HCT116 (cell line): ENCODE measurements at regions not wholly inside any gene's neighbourhood (a gene's known extent, or its start where the extent isn't known, plus 50 kb on each side); places are given as distances from the start of the nearest gene placed in this dataset.

Experiments used
- ATAC-seq: fragments of 200-7000 bp; cut with Tn5 transposase; 2 replicates; pipeline ENCODE4 v1.9.1; 2020; ENCODE audit warnings: mild to moderate bottlenecking, moderate library complexity
- BruUV-seq: library from RNA; stranded (reverse); fragments of 400-500 nt; replicated peaks from 2 replicates; lab custom pipeline; 2021; lab: Mats Ljungman, UMichigan
- CTCF ChIA-PET: fragments of 300-600 bp; sonication (Branson Sonifier 250); formaldehyde crosslinking; loops from one replicate; lab custom pipeline; 2021; ENCODE audit warnings: antibody characterized with exemption; lab: Charles Lee
- POLR2A ChIA-PET: fragments of 300-600, 350-600 bp; sonication (Branson Sonifier 250); formaldehyde crosslinking; loops from one replicate; lab custom pipeline; 2021; ENCODE audit warnings: antibody characterized with exemption; lab: Charles Lee
- RAD21 ChIA-PET, 2 experiments: fragments of 300-600 bp; sonication (Branson Sonifier 250); formaldehyde crosslinking; loops; one replicate each; lab custom pipeline; 2023; ENCODE audit warnings: low total read pairs in 2 of 2; ENCODE audit not compliant: uncharacterized antibody in 2 of 2, unreplicated experiment in 2 of 2, low non-redundant PET in 1 of 2; lab: Charles Lee
- DNase-seq: peaks from one replicate; pipeline ENCODE4 v3.0.0-alpha.2; 2010; ENCODE audit warnings: low read depth, low spot score
- H2AFZ ChIP-seq: fragments of 200-600 bp; shearing (Covaris generic), sonication (generic); 2 replicates; pipeline ENCODE4 v1.6.1; 2017; ENCODE audit warnings: low read depth, mixed run types, mixed read lengths, antibody characterized with exemption, low read length; ENCODE audit not compliant: poor library complexity, severe bottlenecking
- H3K27ac ChIP-seq: 2 replicates; pipeline ENCODE4 v1.5.1; 2012; ENCODE audit warnings: low read depth, low read length
- H3K27me3 ChIP-seq: fragments of 200-600 bp; sonication (generic); 2 replicates; pipeline ENCODE4 v1.6.1; 2016; ENCODE audit warnings: mixed run types, low read length, mixed read lengths; ENCODE audit not compliant: insufficient read depth
- H3K36me3 ChIP-seq, 2 experiments: fragments of 200-500 bp in 1 of 2; fragments of 200-600 bp in 1 of 2; sonication (Bioruptor generic) in 1 of 2; sonication (generic) in 1 of 2; 2 replicates each; pipeline versions ENCODE4 v1.5.1 to v1.6.1; 2014 to 2016; ENCODE audit warnings: low read length in 2 of 2, inconsistent platforms in 1 of 2, mixed read lengths in 1 of 2, mixed run types in 1 of 2; ENCODE audit not compliant: insufficient read depth in 2 of 2, control insufficient read depth in 1 of 2
- H3K4me1 ChIP-seq, 2 experiments: fragments of 200-600 bp in 1 of 2; sonication (generic) in 1 of 2; 2 replicates each; pipeline versions ENCODE4 v1.5.1 to v1.6.1; 2012 to 2017; ENCODE audit warnings: low read length in 2 of 2, inconsistent platforms in 1 of 2, mild to moderate bottlenecking in 1 of 2, mixed read lengths in 1 of 2, mixed run types in 1 of 2, moderate library complexity in 1 of 2; ENCODE audit not compliant: insufficient read depth in 2 of 2, control insufficient read depth in 1 of 2
- H3K4me2 ChIP-seq: fragments of 200-600 bp; sonication (generic); 2 replicates; pipeline ENCODE4 v1.6.1; 2017; ENCODE audit warnings: mixed run types, low read length, mixed read lengths
- H3K4me3 ChIP-seq, 2 experiments: fragments of 200-600 bp in 1 of 2; sonication (generic) in 1 of 2; replicated peaks in 1 of 2; 2 replicates each; pipeline ENCODE4 v1.5.1; 2011 to 2016; ENCODE audit warnings: low read length in 2 of 2, control low read depth in 1 of 2, low read depth in 1 of 2, mild to moderate bottlenecking in 1 of 2, mixed read lengths in 1 of 2, mixed run types in 1 of 2
- H3K79me2 ChIP-seq: fragments of 200-600 bp; sonication (generic); 2 replicates; pipeline ENCODE4 v1.6.1; 2017; ENCODE audit warnings: mild to moderate bottlenecking, mixed run types, low read length, moderate library complexity, mixed read lengths; ENCODE audit not compliant: insufficient read depth
- H3K9ac ChIP-seq: fragments of 200-600 bp; sonication (generic); 2 replicates; pipeline ENCODE4 v1.6.1; 2016; ENCODE audit warnings: low read length, mixed read lengths
- H3K9me2 ChIP-seq: fragments of 200-600 bp; sonication (generic), shearing (Covaris generic); 2 replicates; pipeline ENCODE4 v1.6.1; 2017; ENCODE audit warnings: mixed run types, mild to moderate bottlenecking, moderate library complexity; ENCODE audit not compliant: insufficient read depth
- H3K9me3 ChIP-seq, 2 experiments: fragments of 200-500 bp in 1 of 2; fragments of 200-600 bp in 1 of 2; sonication (Bioruptor generic) in 1 of 2; sonication (generic) in 1 of 2; 2 replicates each; pipeline ENCODE4 v1.6.1; 2014 to 2017; ENCODE audit warnings: low read length in 2 of 2, mixed read lengths in 2 of 2, inconsistent platforms in 1 of 2, low read depth in 1 of 2, mild to moderate bottlenecking in 1 of 2, mixed run types in 1 of 2, moderate library complexity in 1 of 2; ENCODE audit not compliant: control insufficient read depth in 1 of 2, insufficient read depth in 1 of 2
- H4K20me1 ChIP-seq: fragments of 200-600 bp; sonication (generic), shearing (Covaris generic); 2 replicates; pipeline ENCODE4 v1.6.1; 2017; ENCODE audit warnings: mixed run types, mild to moderate bottlenecking, moderate library complexity; ENCODE audit not compliant: insufficient read depth
- ATF3 ChIP-seq: IDR thresholded peaks from 2 replicates; pipeline ENCODE4 v1.6.1; 2012
- CEBPB ChIP-seq: IDR thresholded peaks from 2 replicates; pipeline ENCODE4 v1.6.1; 2012; ENCODE audit warnings: low read depth
- ELF1 ChIP-seq: IDR thresholded peaks from 2 replicates; pipeline ENCODE4 v1.6.1; 2012; ENCODE audit warnings: low read depth, borderline replicate concordance
- EZH2 ChIP-seq: fragments of 200-600 bp; sonication (generic); IDR thresholded peaks from 2 replicates; pipeline ENCODE4 v1.6.1; 2017; ENCODE audit warnings: antibody characterized with exemption, mixed run types
- EZH2phosphoT487 ChIP-seq: fragments of 200-600 bp; IDR thresholded peaks from 2 replicates; pipeline ENCODE4 v1.6.1; 2018; ENCODE audit warnings: antibody characterized with exemption, borderline replicate concordance
- POLR2A ChIP-seq: IDR thresholded peaks from 2 replicates; pipeline ENCODE4 v1.7.0; 2011; ENCODE audit warnings: borderline replicate concordance; ENCODE audit not compliant: insufficient read depth, insufficient read length; ENCODE audit errors: extremely low read depth
- POLR2AphosphoS5 ChIP-seq: IDR thresholded peaks from 2 replicates; pipeline ENCODE4 v1.6.1; 2011; ENCODE audit warnings: mild to moderate bottlenecking, low read depth, low read length, moderate library complexity
- RAD21 ChIP-seq: IDR thresholded peaks from 2 replicates; pipeline ENCODE4 v1.6.1; 2012; ENCODE audit warnings: low read depth, mild to moderate bottlenecking
- SP1 ChIP-seq: IDR thresholded peaks from 2 replicates; pipeline ENCODE4 v1.6.1; 2012; ENCODE audit warnings: low read depth
- SRF ChIP-seq: IDR thresholded peaks from 2 replicates; pipeline ENCODE4 v1.6.1; 2012; ENCODE audit warnings: low read depth
- YY1 ChIP-seq: IDR thresholded peaks from 2 replicates; pipeline ENCODE4 v1.6.1; 2011; ENCODE audit warnings: low read length, low read depth, moderate library complexity, mild to moderate bottlenecking; ENCODE audit not compliant: insufficient replicate concordance; ENCODE audit errors: extremely low read depth
- ZBTB33 ChIP-seq: IDR thresholded peaks from 2 replicates; pipeline ENCODE4 v1.6.1; 2011; ENCODE audit warnings: mild to moderate bottlenecking, low read length, moderate library complexity; ENCODE audit not compliant: insufficient replicate concordance; ENCODE audit errors: extremely low read depth
- ZFX ChIP-seq: fragments of 450-650 bp; IDR thresholded peaks from 2 replicates; pipeline ENCODE4 v1.6.1; 2017
- intact Hi-C: fragments of 100-400 bp; cut with micrococcal nuclease; formaldehyde crosslinking; loops from 2 replicates; pipeline ENCODE4 v1.10.0; 2022
- TF ChIP-seq, protein P1 (sequence below), 3 experiments: fragments of 200-600 bp in 1 of 3; sonication (generic) in 1 of 3; IDR thresholded peaks in 2 of 3; conservative IDR thresholded peaks in 1 of 3; 2 replicates each; pipeline ENCODE4 v1.5.1; 2012 to 2017; ENCODE audit warnings: low read depth in 2 of 3, low read length in 2 of 3, antibody characterized with exemption in 1 of 3, borderline replicate concordance in 1 of 3, control low read depth in 1 of 3, mild to moderate bottlenecking in 1 of 3, mixed read lengths in 1 of 3, mixed run types in 1 of 3, moderate library complexity in 1 of 3; ENCODE audit not compliant: insufficient read depth in 1 of 3

DNA sequence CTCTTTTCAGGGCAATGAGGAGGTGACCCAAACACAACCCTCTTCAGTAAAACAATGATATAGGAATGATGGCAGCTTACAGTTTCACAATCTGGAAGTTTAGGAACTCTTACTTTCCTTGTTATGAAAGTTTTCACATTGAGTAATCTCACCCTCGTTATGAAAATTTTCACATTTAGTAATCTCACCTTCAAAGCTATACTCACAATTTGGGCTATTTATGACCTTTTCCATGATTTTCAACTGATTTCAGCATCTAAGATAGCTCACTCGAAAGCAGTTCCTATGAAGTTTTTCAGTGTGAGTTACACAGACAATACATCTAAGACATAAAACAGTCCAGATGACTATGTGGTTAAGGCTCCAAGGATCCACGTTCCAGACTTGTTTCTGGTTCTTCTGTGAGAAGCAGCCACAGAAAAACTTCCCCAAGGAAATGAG, 57.1 kb downstream of the FOXD1 start:
- Histone ChIP-seq H3K36me3 (no peaks in the 10 kb centered on the region), H3K27ac (no peak overlapping the region), H4K20me1 (no peaks in the 10 kb centered on the region), H3K79me2 (no peaks in the 10 kb centered on the region), H3K9ac (no peak overlapping the region), H3K9me2 (no peaks in the 10 kb centered on the region), H3K4me2 (no peak overlapping the region), H3K4me3 (no peak overlapping the region), H3K27me3 (no peaks in the 10 kb centered on the region), H2AFZ (no peak overlapping the region), H3K9me3 (no peaks in the 10 kb centered on the region), H3K4me1 (peaks cover 0 to 10% of the 10 kb centered on the region in 2 experiments; a peak in 3 of 4 replicates)
- TF ChIP-seq ZFX (no peak), RAD21 (no peak), SRF (no peak), EZH2phosphoT487 (no peak), YY1 (no peak), CEBPB (no peak), ZBTB33 (no peak), POLR2AphosphoS5 (no peak), ELF1 (no peak), ATF3 (no peak), SP1 (no peak), EZH2 (no peak), POLR2A (no peak)
- TF ChIP-seq, protein P1, sequence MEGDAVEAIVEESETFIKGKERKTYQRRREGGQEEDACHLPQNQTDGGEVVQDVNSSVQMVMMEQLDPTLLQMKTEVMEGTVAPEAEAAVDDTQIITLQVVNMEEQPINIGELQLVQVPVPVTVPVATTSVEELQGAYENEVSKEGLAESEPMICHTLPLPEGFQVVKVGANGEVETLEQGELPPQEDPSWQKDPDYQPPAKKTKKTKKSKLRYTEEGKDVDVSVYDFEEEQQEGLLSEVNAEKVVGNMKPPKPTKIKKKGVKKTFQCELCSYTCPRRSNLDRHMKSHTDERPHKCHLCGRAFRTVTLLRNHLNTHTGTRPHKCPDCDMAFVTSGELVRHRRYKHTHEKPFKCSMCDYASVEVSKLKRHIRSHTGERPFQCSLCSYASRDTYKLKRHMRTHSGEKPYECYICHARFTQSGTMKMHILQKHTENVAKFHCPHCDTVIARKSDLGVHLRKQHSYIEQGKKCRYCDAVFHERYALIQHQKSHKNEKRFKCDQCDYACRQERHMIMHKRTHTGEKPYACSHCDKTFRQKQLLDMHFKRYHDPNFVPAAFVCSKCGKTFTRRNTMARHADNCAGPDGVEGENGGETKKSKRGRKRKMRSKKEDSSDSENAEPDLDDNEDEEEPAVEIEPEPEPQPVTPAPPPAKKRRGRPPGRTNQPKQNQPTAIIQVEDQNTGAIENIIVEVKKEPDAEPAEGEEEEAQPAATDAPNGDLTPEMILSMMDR (IDR thresholded peaks at IDR 0.05 in 2 of 3, conservative IDR thresholded peaks at IDR 0.05 in 1 of 3; ENCODE audit: borderline replicate concordance in 1 of 3, insufficient read depth in 1 of 3, low read depth in 2 of 3, low read length in 2 of 3), result no peak
- intact Hi-C loops, result no loop called here
- POLR2A ChIA-PET, result no interaction called here
- DNase-seq (no peak), ATAC-seq (no peak)
- RAD21 ChIA-PET, result no interaction called here
- CTCF ChIA-PET, result no interaction called here
- BruUV-seq, result no TSS peak
